Stimulated activated CD4-positive, alpha-beta T cell treated with anti-CD3 and anti-CD28 coated beads, Interleukin-4, amount 100 ng/mL, for 1 hour (primary cell): ENCODE measurements at regions not wholly inside any gene's neighbourhood (a gene's known extent, or its start where the extent isn't known, plus 50 kb on each side); places are given as distances from the start of the nearest gene placed in this dataset.

Experiments
- DNase-seq: peaks from one replicate; pipeline ENCODE4 v3.0.0-alpha.2; 2020

GRCh38 chr21:23488245-23488644, 2119.0 kb downstream of the MRPL39 start:
- DNase-seq = no peak

DNA sequence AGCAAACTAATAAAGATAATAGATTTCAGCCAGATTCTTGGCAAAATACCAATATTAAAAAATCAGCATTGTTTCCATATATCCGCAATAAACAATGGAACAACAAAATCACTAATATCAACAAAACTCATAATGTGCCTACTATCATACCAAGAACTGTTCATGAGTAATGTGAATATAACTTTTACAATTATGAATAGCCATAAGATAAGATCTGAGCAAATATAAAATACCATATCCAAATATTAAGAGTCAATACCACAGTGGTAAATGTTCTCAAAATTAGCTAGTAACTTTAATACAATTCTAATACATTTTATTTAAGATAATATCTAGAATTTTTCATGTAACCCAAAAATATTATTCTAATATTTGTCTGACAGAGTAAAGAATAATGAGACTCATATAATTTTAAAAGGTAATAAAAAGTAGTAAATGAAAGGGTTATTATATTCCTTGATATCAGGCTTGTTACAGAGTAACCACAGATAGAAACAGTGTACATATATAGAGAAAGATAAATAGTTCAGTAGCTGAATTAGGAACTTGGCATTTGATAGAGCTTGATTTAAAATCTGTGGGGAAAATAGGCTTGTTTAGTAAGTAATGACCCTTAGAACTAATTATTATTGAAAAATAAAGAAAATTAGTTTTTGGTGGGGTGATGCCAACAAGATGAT, 2126.6 kb downstream of the MRPL39 start:
- DNase-seq = no peak

GRCh38 chr21:23478381-23478780, 2128.9 kb downstream of the MRPL39 start:
- no peak for DNase-seq

- DNase-seq = no peak
Observed at GRCh38 chr21:23475281-23476219, 2131.7 kb downstream of the MRPL39 start.

DNA sequence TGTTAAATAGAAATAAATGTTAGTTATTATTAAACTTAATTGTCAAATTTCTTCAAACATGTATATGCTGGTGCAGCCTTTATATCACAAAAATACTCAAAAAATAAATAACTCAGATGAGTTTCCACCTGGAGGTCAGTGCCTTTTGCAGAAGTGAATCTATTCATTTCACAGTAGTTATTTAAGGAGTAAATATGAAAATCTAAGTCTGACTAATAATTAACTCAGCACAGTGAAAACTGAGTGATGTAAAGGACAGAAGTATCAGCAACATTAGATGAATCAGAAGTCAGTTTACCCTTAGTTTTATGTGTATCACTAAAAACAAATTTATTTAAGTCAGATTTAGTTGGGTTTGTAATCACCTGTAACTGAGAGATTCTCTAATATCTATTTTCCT, 2135.4 kb downstream of the MRPL39 start:
- DNase-seq = no peak

- no peak for DNase-seq
Observed at GRCh38 chr21:23463365-23463764, 2143.9 kb downstream of the MRPL39 start.

DNA sequence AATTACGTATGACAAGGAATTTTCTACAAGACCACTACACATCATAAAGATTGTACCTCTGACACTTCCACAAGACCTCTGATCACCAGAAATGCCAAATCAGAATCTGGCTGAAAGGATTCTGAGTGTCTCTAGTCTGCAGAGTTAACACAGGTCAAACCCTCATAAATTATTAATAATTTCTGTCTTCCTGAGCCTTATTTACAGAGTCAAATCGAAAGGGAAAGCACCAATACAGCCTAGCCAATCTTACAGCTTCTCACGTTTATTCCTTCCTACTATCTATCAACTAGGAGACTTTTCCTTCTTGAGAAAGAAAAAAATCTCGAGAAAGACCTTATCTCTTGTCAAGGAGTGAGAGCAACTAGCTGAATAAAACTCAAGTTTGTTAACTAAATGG, 2151.6 kb downstream of the MRPL39 start:
- no peak for DNase-seq

DNA sequence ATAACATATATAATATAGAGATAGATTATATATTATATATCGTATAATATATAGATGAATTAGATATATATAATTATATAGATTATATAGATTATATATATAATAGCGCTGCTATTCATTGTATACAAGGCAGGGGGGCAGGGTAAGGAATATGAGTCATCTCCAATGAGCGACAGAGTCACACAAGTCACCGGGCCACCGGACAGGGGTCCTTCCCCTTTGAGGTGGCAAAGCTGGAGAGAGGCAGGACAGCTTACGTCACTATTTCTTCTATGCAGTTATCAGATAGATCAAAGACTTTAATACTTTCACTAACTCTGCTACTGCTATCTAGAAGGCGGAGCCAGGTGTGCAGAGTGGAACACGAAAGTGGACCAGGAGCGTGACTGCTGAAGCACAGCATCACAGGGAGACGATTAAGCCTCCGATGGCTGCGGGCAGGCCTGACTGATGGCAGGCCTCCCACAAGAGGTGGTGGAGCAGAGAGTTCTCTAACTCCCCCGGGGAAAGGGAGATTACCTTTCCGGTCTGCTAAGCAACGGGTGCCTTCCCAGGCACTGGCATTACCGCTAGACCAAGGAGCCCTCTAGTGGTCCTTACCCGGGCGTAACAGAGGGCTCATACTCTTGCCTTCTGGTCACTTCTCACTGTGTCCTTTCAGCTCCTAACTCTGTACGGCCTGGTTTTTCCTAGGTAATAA, 2154.7 kb downstream of the MRPL39 start:
- no peak for DNase-seq

GRCh38 chr21:23445307-23445706, 2162.0 kb downstream of the MRPL39 start:
- no peak for DNase-seq

DNA sequence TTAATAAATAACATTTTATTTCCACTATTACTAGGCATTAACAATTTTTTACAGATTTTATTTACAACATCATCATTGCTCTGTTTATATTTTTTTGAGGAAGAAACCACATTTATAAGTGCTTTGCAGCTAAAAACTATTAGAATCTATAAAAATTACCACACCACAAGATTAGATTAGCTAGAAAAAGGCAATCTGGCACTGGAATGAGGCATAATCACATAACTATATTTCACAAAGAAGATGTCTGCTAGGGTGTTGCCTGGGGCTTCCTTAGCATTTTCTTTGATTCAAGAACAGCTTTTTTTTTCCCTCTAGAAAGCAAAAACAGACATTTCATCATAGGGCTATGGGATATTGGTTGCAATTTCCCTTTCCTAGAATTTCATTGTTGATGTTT, 2169.2 kb downstream of the MRPL39 start:
- no peak for DNase-seq

- DNase-seq = no peak
Observed at GRCh38 chr21:23402929-23403520, 2204.3 kb downstream of the MRPL39 start.

DNA sequence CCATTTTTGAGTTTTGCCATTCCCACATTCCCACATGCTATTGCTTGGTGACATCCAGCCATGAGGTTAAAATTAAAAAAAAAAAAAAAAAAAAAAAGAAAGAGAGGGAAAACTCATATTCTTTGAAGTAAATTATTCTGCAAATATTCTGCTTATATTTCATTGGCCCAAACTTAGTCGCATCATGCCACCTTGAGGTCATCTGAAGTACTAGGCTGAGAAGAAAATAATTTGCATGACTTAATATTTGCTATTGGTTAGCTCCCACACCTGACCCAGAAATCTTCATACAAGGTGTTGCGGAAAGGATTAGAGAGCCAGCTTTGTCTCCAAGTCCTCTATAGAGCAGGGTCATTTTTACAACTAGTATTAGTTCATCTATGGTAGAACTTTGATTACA, 2206.0 kb downstream of the MRPL39 start:
- no peak for DNase-seq

- DNase-seq = no peak
Observed at GRCh38 chr21:23398726-23399125, 2208.6 kb downstream of the MRPL39 start.

- no peak for DNase-seq
Observed at GRCh38 chr21:23394458-23394857, 2212.8 kb downstream of the MRPL39 start.

GRCh38 chr21:23384679-23385078, 2222.6 kb downstream of the MRPL39 start:
- no peak for DNase-seq

GRCh38 chr21:23374155-23374554, 2233.1 kb downstream of the MRPL39 start:
- no peak for DNase-seq

DNA sequence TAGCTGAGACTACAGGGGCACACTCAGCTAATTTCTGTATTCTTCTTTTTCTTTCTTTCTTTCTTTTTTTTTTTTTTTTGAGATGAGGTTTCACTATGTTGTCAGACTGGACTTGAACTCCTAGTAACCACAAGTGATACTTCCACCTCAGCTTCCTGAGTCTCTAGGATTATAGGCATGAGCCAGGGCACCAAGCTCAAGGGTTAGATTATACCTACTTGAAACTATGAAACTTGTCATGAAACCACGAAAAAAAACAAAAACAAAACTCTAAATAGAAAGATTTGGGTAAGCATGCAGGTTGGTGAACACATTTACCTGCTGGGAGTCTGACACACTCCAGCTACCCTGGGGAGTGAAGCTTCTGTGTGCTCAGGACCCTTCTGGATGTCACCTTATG, 2250.4 kb downstream of the MRPL39 start:
- no peak for DNase-seq

DNA sequence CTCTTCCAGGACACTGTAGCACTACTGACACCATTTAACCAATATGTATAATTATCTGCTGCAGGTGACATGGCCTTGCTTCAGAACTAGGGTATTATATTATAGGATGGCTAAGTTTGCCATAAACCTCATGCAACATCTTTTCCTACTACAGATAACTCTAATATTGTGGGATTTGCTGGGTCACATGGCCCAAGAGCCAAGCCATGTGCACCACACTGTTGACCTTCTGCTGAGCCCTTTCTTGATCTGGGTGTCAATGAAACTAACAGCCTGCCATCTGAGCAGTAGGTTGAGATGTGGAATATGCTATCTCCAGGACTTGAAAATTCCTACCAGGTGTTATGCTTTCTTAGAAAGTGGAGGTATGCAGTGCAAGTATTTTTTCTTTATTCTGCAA, 2291.1 kb downstream of the MRPL39 start:
- no peak for DNase-seq

- no peak for DNase-seq
Observed at GRCh38 chr21:23308741-23309140, 2298.5 kb downstream of the MRPL39 start.

GRCh38 chr21:23307065-23307464, 2300.2 kb downstream of the MRPL39 start:
- DNase-seq = no peak

GRCh38 chr21:23292292-23292691, 2294.1 kb downstream of the NCAM2 start:
- no peak for DNase-seq

DNA sequence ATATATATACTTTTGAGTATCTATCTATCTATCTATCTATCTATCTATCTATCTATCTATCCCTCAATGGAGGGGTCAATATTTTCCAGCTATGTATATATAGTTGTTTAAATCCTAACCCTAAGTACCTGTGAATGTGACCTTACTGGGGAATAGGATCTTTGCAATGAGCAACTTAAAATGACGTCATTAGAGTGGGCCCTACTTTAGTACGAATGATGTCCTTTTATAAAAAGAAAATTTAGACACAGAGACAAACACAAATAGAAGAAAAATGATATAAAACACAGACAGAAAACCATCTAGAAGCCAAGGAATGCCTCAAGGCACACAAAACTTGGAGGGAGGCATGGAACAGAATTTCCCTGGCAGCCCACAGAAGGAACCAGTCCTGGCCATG, 2283.7 kb downstream of the NCAM2 start:
- no peak for DNase-seq

DNA sequence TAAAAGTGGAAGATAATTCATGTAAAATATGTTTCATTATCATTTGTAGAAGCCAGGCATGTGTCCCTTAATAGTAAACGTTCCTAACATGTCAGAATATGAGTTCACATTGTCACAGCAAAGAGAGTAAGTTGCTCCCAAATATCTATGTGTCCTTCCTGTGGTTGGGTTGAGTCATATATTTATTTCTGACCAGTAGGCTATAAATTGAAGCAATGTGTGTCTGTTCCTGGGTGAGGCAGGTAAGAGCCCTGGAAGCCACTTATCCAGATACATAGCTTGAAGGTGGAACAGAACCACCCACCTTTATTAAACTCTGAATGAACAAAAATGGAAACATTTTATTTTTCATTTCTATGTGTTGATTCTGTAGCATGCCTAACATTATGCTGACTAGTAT, 2251.6 kb downstream of the NCAM2 start:
- no peak for DNase-seq
